ENCODE measurements at regions not wholly inside any gene's neighbourhood (a gene's known extent, or its start where the extent isn't known, plus 50 kb on each side); places are given as distances from the start of the nearest gene placed in this dataset.

- TF ChIP-seq POLR2A (IDR thresholded peaks at IDR 0.05; ENCODE audit: low read depth, low read length) (no peak), POLR2AphosphoS5 (IDR thresholded peaks at IDR 0.05; ENCODE audit: low read depth, low read length) (no peak), TAF1 (IDR thresholded peaks at IDR 0.05; ENCODE audit: low read depth, low read length) (no peak), POU2F2 (IDR thresholded peaks at IDR 0.05; ENCODE audit: low read depth, low read length) (no peak)
These were observed 649.9 kb downstream of the KCNJ2 start for GRCh38 chr17:70819183-70819582.
